ENCODE measurements at regions not wholly inside any gene's neighbourhood (a gene's known extent, or its start where the extent isn't known, plus 50 kb on each side); places are given as distances from the start of the nearest gene placed in this dataset.
A peak's percentile ranks its signal among the peaks of the same experiment; 100 is the strongest.

DNA sequence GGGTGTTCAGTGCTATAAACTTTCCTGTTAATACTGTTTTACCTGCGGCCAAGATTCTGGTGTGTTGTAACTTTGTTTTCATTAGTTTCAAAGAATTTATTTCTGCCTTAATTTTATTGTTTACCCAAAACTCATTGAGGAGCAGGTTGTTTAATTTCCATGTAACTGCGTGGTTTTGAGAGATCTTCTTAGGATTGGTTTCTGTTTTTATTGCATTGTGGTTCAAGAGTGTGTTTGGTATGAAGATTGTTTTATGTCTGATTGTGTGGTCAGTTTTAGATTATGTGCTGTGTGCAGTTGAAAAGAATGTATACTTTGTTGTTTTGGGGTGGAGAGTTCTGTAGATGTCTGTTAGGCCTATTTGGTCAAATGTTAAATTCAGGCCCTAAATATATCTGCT lies 133.5 kb upstream of the GALNT15 start:
- H3K4me1 ChIP-seq = no peaks in the 10 kb centered on the region
- H3K36me3 ChIP-seq (ENCODE audit: control insufficient read depth, insufficient read depth, low read length) = no peaks in the 10 kb centered on the region
- H3K4me2 ChIP-seq (ENCODE audit: low read length) = no peak overlapping the region
- H3K79me2 ChIP-seq = no peaks in the 10 kb centered on the region
- no peaks in the 10 kb centered on the region for H3K9me3 ChIP-seq (ENCODE audit: control insufficient read depth, low read length)
- H2AFZ ChIP-seq = no peak overlapping the region
- H3K9ac ChIP-seq = no peak overlapping the region
- H3K4me3 ChIP-seq (ENCODE audit: low read depth, low read length) = no peak overlapping the region
- H3K27me3 ChIP-seq (ENCODE audit: control insufficient read depth, insufficient read depth, low read length) = no peaks in the 10 kb centered on the region
- H3K27ac ChIP-seq = no peak overlapping the region
- TF ChIP-seq, protein P1, sequence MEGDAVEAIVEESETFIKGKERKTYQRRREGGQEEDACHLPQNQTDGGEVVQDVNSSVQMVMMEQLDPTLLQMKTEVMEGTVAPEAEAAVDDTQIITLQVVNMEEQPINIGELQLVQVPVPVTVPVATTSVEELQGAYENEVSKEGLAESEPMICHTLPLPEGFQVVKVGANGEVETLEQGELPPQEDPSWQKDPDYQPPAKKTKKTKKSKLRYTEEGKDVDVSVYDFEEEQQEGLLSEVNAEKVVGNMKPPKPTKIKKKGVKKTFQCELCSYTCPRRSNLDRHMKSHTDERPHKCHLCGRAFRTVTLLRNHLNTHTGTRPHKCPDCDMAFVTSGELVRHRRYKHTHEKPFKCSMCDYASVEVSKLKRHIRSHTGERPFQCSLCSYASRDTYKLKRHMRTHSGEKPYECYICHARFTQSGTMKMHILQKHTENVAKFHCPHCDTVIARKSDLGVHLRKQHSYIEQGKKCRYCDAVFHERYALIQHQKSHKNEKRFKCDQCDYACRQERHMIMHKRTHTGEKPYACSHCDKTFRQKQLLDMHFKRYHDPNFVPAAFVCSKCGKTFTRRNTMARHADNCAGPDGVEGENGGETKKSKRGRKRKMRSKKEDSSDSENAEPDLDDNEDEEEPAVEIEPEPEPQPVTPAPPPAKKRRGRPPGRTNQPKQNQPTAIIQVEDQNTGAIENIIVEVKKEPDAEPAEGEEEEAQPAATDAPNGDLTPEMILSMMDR (IDR thresholded peaks at IDR 0.05) = no peak

DNA sequence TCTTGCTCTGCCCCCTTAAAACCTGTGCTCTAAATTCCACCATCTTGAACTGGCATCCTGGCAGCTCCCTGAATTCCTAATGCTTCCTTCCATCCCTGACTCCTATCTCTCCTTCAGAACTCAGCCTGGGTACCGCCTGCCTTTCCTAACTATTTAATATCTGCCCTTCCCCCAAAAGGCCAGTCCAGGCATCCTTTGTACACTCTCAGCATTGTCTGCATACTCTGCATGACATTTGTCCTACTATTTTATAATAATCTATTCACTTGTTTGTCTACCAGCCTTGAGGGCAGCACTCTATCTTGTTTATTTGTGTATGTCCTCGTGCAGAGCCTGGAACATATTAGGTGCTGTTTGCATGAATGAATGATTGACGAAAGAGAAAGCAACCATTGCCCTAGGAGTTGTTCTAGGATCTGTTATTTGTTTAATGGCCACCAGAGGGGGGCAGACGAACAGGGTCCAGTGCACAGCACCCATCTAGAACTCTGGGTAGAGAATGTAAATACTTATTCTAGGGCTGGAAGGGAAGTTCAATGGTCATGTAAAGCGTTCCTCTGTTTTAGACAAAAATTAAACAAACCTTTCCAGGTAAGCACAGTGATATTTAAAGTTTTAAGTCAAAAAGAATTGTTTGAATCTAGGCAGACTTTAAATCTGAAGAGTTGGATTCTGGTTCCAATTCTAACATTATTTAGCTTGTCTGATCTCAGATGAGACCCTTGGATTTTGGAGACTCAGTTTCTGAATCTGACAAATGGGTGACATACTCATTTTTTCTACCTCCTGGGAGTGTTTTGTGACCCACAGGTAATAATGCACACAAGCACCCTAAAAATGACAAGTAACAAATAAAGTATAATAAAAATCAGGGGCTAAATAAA lies 125.8 kb upstream of the GALNT15 start:
- H3K36me3 ChIP-seq (ENCODE audit: control insufficient read depth, insufficient read depth, low read length) = no peaks in the 10 kb centered on the region
- peak overlapping the region; percentile 18 for H2AFZ ChIP-seq
- H3K27me3 ChIP-seq (ENCODE audit: control insufficient read depth, insufficient read depth, low read length) = no peaks in the 10 kb centered on the region
- no peak overlapping the region for H3K9ac ChIP-seq
- TF ChIP-seq, protein P1 (IDR thresholded peaks at IDR 0.05) = peak; percentile 55
- no peak overlapping the region for H3K4me3 ChIP-seq (ENCODE audit: low read depth, low read length)
- no peak overlapping the region for H3K4me2 ChIP-seq (ENCODE audit: low read length)
- no peaks in the 10 kb centered on the region for H3K4me1 ChIP-seq
- H3K79me2 ChIP-seq = no peaks in the 10 kb centered on the region
- no peaks in the 10 kb centered on the region for H3K9me3 ChIP-seq (ENCODE audit: control insufficient read depth, low read length)
- H3K27ac ChIP-seq = no peak overlapping the region

DNA sequence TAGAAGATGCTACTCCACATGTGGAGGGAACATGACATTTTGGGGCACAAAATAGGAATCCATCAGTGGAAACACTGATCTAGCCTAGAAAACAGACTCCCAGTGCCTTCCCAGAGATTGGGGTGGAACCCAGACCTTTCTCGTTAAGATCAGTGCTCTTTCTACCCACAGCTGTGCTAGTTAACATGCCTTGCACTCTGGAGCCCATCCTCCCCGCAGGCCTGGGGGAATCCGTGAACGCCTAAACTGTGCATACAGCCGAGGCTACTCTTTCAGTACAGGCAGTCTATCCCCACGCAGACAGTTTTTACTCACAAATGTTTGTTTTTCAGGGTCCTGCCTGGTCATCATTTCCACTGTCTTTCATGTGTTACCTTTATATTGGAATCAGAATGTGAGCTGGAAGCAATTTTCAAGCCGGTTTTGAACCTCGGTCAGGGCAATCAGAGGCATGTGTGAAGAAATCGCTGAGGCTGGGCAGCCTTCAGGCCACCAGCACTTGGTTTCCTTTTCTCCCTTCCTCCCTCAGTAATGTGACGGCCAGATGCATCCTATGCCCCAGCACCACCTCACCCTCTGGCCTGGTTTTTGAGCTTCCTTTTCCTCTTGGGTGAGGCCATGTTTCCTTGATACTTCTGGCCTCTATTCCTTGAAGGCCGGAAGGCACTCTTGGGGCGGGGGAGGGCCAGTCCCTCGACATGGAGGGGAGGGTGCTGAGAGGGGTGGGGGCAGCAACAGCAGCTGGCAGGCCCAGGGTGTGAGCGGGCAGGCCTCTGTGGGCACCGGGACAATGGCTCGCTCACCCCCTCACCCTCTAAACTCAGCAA lies 123.6 kb upstream of the GALNT15 start:
- no peaks in the 10 kb centered on the region for H3K27me3 ChIP-seq (ENCODE audit: control insufficient read depth, insufficient read depth, low read length)
- H3K27ac ChIP-seq = peak overlapping the region; percentile 60
- no peaks in the 10 kb centered on the region for H3K36me3 ChIP-seq (ENCODE audit: control insufficient read depth, insufficient read depth, low read length)
- H3K4me2 ChIP-seq (ENCODE audit: low read length) = no peak overlapping the region
- H3K9ac ChIP-seq = no peak overlapping the region
- no peaks in the 10 kb centered on the region for H3K79me2 ChIP-seq
- no peaks in the 10 kb centered on the region for H3K9me3 ChIP-seq (ENCODE audit: control insufficient read depth, low read length)
- TF ChIP-seq, protein P1 (IDR thresholded peaks at IDR 0.05) = no peak
- no peaks in the 10 kb centered on the region for H3K4me1 ChIP-seq
- no peak overlapping the region for H2AFZ ChIP-seq
- H3K4me3 ChIP-seq (ENCODE audit: low read depth, low read length) = no peak overlapping the region

- no peak overlapping the region for H3K4me2 ChIP-seq (ENCODE audit: low read length)
- no peaks in the 10 kb centered on the region for H3K27me3 ChIP-seq (ENCODE audit: control insufficient read depth, insufficient read depth, low read length)
- no peak overlapping the region for H3K9ac ChIP-seq
- peak overlapping the region; percentile 60 for H3K27ac ChIP-seq
- H3K79me2 ChIP-seq = no peaks in the 10 kb centered on the region
- no peak overlapping the region for H3K4me3 ChIP-seq (ENCODE audit: low read depth, low read length)
- no peaks in the 10 kb centered on the region for H3K9me3 ChIP-seq (ENCODE audit: control insufficient read depth, low read length)
- no peaks in the 10 kb centered on the region for H3K36me3 ChIP-seq (ENCODE audit: control insufficient read depth, insufficient read depth, low read length)
- TF ChIP-seq, protein P1 (IDR thresholded peaks at IDR 0.05) = no peak
- no peaks in the 10 kb centered on the region for H3K4me1 ChIP-seq
- H2AFZ ChIP-seq = no peak overlapping the region
Measured at GRCh38 chr3:16051691-16052090, 122.8 kb upstream of the GALNT15 start.

All from parathyroid adenoma (tissue), 2 donors.